ENCODE measurements at regions not wholly inside any gene's neighbourhood (a gene's known extent, or its start where the extent isn't known, plus 50 kb on each side); places are given as distances from the start of the nearest gene placed in this dataset.

DNA sequence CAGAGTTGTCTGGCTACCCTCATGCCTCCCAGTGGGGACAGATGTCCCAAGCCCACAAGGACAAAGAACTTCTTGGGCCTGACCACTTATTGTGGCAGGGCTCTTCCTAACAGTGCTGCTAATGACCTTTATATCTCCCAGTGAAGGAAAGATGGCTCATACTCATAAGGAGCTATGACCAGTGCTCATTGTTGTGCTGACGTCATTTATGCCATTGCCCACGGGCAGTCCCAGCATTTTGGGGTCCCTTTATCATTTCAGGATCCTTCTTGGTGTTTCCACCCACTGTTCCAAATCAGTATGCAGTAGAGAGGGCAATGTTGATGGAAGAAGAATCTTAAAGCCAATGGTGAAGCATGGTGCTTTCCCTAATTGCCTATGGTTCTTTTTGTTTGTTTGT, 1640.0 kb upstream of the PRR20A start:
- TF ChIP-seq FOXK2 (IDR thresholded peaks at IDR 0.05) (no peak), BHLHE40 (IDR thresholded peaks at IDR 0.05; ENCODE audit: borderline replicate concordance) (no peak)
